Psoas muscle (tissue), 7 donors: ENCODE measurements at regions not wholly inside any gene's neighbourhood (a gene's known extent, or its start where the extent isn't known, plus 50 kb on each side); places are given as distances from the start of the nearest gene placed in this dataset.
"Not testable (repeated sequence)": the region's sequence is repeated elsewhere in the genome, so short reads cannot be mapped to it uniquely, and the experiment has no call there.

ENCODE experiments used
- ATAC-seq, 4 donors: fragments of 200-7000 bp; cut with Tn5 transposase; one replicate each; pipeline ENCODE4 v1.9.1; 2020; ENCODE audit warnings: moderate library complexity in 3 of 4, mild to moderate bottlenecking in 2 of 4
- DNase-seq, 2 donors: peaks; one replicate each; pipeline ENCODE4 v3.0.0-alpha.2; 2020
- H3K27ac ChIP-seq: fragments of 200-600 bp; one replicate; pipeline ENCODE4 v1.8.0; 2022
- H3K27me3 ChIP-seq, 3 donors: fragments of 200-600 bp in 1 of 3; one replicate each; pipeline versions ENCODE4 v1.6.1 to v1.8.0; 2013 to 2022; ENCODE audit warnings: low read length in 2 of 3, mild to moderate bottlenecking in 2 of 3, moderate library complexity in 1 of 3; ENCODE audit not compliant: insufficient read depth in 3 of 3
- H3K36me3 ChIP-seq, 2 donors: fragments of 200-600 bp in 1 of 2; one replicate each; pipeline versions ENCODE4 v1.6.1 to v1.8.0; 2013 to 2022; ENCODE audit warnings: low read depth in 1 of 2, mild to moderate bottlenecking in 1 of 2, moderate library complexity in 1 of 2; ENCODE audit not compliant: insufficient read depth in 1 of 2
- H3K4me1 ChIP-seq: fragments of 200-600 bp; one replicate; pipeline ENCODE4 v1.8.0; 2022
- H3K4me3 ChIP-seq: fragments of 200-600 bp; one replicate; pipeline ENCODE4 v1.8.0; 2022; ENCODE audit warnings: mild to moderate bottlenecking
- H3K9me3 ChIP-seq: fragments of 200-600 bp; one replicate; pipeline ENCODE4 v1.8.0; 2022
- WGBS, 3 donors: extraction: QIAGEN DNeasy Blood & Tissue Kit; methylation state at CpG; one replicate each; pipeline versions ENCODE4 v1.1.6 to v1.1.7; 2013; 5-methylcytosine and 5-hydroxymethylcytosine counted together
- intact Hi-C, 2 donors: fragments of 100-400 bp; cut with DNase I; formaldehyde crosslinking; loops; one replicate each; pipeline versions ENCODE4 v1.11.0 to v1.14.2; 2022
- TF ChIP-seq, protein P1 (sequence below): fragments of 200-600 bp; IDR thresholded peaks from one replicate; pipeline ENCODE4 v1.8.0; 2022; ENCODE audit warnings: antibody characterized with exemption
- donor health status: healthy with polysubstance abuse.
- donor health status: DM: no; HTN: no; CAD: no; lungs with moderate emphysema.
- donor health status: Bipolar disorder and iron deficiency.
- donor health status: healthy.
- donor health status: DM: yes; HTN: yes; CAD: no.
- donor health status: DM: no; HTN: no; CAD: no.
- donor health status: DM: yes; HTN: yes; CAD: no.

DNA sequence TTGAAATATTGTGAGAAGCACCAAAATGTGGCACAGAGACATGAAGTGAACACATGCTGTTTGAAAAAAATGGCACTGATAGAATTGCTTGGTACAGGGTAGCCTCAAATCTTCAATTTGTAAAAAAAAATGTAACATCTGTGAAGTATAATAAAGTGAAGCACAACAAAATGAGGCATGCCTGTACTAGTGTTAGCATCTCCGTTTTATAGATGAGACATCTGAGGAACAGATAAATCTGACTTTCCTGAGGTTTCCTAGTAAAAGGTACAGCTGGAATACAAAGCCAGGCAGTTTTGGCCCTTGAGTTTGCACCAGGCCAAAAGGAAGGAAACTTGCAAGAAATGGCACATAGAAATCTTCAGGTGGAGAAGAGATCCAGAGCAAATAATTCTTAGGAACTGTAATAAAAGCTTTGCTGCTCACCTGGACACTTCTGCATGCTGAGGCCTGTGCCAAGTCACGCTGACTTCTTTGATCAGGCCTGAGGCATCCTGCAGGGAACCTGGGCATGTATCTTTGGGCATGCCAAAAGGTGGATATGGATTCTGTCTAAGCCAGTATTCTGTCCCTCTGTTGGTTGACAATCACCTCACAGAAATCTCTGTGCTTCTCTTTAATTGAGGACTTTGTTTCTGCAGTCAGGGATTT lies 251.5 kb upstream of the PLPP4 start:
- 60 to 76% (median 75%) methylated on average over 2 of the region's 2 CpGs for WGBS, 3 donors
- DNase-seq (no peak), ATAC-seq (no peak)
- H3K27ac ChIP-seq, result no peak overlapping the region
- intact Hi-C loops, result no loop called here
- no peaks in the 10 kb centered on the region for H3K27me3 ChIP-seq
- no peaks in the 10 kb centered on the region for H3K9me3 ChIP-seq
- H3K4me3 ChIP-seq, result no peak overlapping the region
- TF ChIP-seq, protein P1, sequence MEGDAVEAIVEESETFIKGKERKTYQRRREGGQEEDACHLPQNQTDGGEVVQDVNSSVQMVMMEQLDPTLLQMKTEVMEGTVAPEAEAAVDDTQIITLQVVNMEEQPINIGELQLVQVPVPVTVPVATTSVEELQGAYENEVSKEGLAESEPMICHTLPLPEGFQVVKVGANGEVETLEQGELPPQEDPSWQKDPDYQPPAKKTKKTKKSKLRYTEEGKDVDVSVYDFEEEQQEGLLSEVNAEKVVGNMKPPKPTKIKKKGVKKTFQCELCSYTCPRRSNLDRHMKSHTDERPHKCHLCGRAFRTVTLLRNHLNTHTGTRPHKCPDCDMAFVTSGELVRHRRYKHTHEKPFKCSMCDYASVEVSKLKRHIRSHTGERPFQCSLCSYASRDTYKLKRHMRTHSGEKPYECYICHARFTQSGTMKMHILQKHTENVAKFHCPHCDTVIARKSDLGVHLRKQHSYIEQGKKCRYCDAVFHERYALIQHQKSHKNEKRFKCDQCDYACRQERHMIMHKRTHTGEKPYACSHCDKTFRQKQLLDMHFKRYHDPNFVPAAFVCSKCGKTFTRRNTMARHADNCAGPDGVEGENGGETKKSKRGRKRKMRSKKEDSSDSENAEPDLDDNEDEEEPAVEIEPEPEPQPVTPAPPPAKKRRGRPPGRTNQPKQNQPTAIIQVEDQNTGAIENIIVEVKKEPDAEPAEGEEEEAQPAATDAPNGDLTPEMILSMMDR, result no peak
- no peaks in the 10 kb centered on the region for H3K4me1 ChIP-seq
- no peaks in the 10 kb centered on the region for H3K36me3 ChIP-seq

DNA sequence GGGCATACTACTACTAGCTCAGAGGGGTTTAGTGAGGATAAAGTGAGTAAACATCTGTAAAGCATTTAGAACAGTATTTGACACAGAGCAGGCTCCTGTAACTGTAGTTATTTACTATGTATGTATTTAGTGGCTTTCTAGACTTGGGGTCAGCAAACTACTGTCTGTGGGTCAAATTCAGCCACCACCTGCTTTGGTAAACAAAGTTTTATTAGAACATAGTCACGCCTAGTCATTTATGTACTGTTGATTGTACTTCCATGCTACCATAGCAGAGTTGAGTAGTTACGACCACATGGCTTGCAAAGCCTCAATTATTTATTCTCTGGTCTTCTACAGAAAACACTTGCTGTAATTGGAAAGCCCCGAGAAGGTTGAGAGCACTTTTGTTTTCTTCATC lies 248.5 kb upstream of the PLPP4 start:
- ATAC-seq, result no peak
- 65 to 70% (median 66%) methylated on average over 3 of the region's 3 CpGs for WGBS, 3 donors
- TF ChIP-seq, protein P1, result no peak

DNA sequence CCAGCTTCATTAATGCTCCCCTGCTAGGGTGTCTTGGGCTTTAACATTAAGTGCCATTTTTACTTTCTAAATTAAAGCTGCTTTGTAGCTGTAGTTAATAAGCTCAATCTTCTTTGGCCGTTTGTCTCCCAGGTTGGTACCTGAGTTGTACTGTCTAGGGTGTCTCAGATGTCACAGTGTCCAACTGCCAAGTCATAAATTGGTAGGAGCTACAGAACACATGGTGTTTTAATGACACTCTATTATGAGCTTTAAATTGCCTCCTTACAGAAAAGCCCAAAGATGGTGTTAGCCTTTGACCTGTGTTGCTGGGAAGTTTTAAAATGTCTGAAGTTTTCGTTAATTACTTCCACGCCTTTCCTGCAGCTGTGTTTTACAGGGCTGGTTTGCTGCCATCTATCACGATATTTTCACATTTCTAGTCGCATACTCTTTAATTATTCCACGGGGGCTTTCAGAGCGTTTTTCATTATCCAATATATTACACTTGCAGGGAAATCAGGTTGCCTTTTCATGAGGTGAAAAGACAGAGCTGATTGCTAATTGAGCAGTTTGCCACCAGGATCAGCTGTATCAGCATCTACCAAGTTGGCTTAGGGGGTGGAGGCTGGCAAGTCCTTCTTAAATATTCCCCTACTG lies 247.8 kb upstream of the PLPP4 start:
- DNase-seq, result no peak
- Histone ChIP-seq H3K27ac (no peak overlapping the region), H3K4me3 (no peak overlapping the region), H3K27me3 (no peaks in the 10 kb centered on the region), H3K36me3 (no peaks in the 10 kb centered on the region), H3K4me1 (no peaks in the 10 kb centered on the region), H3K9me3 (no peaks in the 10 kb centered on the region)
- TF ChIP-seq, protein P1, result no peak
- intact Hi-C loops, result no loop called here
- WGBS, 3 donors, result 26 to 37% (median 26%) methylated on average over 7 of the region's 7 CpGs
- ATAC-seq, result no peak

More for the DNA sequence above, 248.5 kb upstream of the PLPP4 start:
- no peak for DNase-seq
- Histone ChIP-seq H3K27me3 (no peaks in the 10 kb centered on the region), H3K36me3 (no peaks in the 10 kb centered on the region), H3K4me3 (no peak overlapping the region), H3K27ac (no peak overlapping the region), H3K9me3 (no peaks in the 10 kb centered on the region), H3K4me1 (no peaks in the 10 kb centered on the region)
- intact Hi-C loops, result no loop called here

DNA sequence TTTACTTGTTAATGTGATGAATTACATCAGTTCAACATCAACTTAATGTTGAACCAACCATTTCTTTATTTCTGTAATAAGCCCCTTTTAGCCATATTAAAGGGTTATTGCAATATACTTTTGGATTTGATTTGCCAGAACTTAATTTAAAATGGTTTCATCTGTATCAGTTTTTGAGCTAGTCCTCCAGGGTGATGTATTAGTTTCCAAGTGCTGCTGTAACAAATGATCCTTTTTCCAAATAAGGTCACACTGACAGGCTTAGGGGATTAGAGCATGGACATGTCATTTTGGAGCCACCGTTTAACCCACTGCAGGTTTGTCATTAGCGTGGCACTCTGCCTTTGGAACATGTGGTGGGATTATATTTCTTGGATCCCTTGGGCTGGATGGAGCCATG lies 244.8 kb upstream of the PLPP4 start:
- WGBS, 3 donors, result 35 to 51% (median 37%) methylated on average over 2 of the region's 2 CpGs
- no peaks in the 10 kb centered on the region for H3K4me1 ChIP-seq

DNA sequence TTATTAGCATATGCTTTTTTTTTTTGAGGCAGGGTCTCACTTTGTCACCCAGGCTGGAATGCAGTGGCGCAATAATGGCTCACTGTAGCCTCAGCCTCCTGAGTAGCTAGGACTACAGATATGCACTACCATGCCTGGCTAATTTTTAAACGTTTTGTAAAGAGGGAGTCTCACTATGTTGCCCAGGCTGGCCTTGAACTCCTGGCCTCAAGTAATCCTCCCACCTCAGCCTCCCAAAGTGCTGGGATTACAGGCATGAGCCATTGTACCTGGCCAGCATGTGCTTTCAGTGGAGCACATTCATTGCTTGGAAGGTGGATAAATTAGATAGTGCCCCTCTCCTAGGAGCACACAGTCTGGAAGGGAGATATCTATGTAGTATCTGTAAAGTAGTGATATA lies 243.7 kb upstream of the PLPP4 start:
- H3K9me3 ChIP-seq, DNase-seq, H3K27ac ChIP-seq, ATAC-seq, intact Hi-C loops, H3K4me1 ChIP-seq, H3K36me3 ChIP-seq, H3K4me3 ChIP-seq, H3K27me3 ChIP-seq: not testable (repeated sequence)
- 76 to 85% (median 85%) methylated on average over 2 of the region's 2 CpGs for WGBS, 3 donors

More for the DNA sequence above, 244.8 kb upstream of the PLPP4 start:
- ATAC-seq, result no peak
- Histone ChIP-seq H3K4me3 (no peak overlapping the region), H3K36me3 (no peaks in the 10 kb centered on the region), H3K27me3 (no peaks in the 10 kb centered on the region), H3K27ac (no peak overlapping the region), H3K9me3 (no peaks in the 10 kb centered on the region)
- no peak for DNase-seq
- TF ChIP-seq, protein P1, result no peak
- intact Hi-C loops, result no loop called here
